ENCODE measurements at regions not wholly inside any gene's neighbourhood (a gene's known extent, or its start where the extent isn't known, plus 50 kb on each side); places are given as distances from the start of the nearest gene placed in this dataset.

- no peaks in the 10 kb centered on the region for H3K4me1 ChIP-seq (ENCODE audit: control insufficient read depth, extremely low read depth, insufficient read depth, low read length)
- H3K36me3 ChIP-seq (ENCODE audit: control insufficient read depth in 2 of 2, extremely low read depth in 1 of 2, insufficient read depth in 2 of 2, low read length in 2 of 2) = no peaks in the 10 kb centered on the region
- H3K4me2 ChIP-seq (ENCODE audit: control insufficient read depth, extremely low read depth, insufficient read depth, low read depth, low read length) = no peak overlapping the region
- H3K27ac ChIP-seq (ENCODE audit: control insufficient read depth, insufficient read depth, low read length) = no peak overlapping the region
- H3K27me3 ChIP-seq (ENCODE audit: control insufficient read depth, extremely low read depth, insufficient read depth, low read length) = no peaks in the 10 kb centered on the region
- H3K9ac ChIP-seq (ENCODE audit: control insufficient read depth, extremely low read depth, insufficient read depth, low read length) = no peak overlapping the region
- H3K4me3 ChIP-seq (ENCODE audit: control insufficient read depth in 2 of 3, extremely low read depth in 1 of 3, insufficient read depth in 2 of 3, low read depth in 1 of 3, low read length in 3 of 3) = no peak overlapping the region
- H2AFZ ChIP-seq (ENCODE audit: control insufficient read depth, low read length) = no peak overlapping the region
- no peaks in the 10 kb centered on the region for H3K79me2 ChIP-seq (ENCODE audit: control insufficient read depth, insufficient read depth, low read length)
- no peak for DNase-seq (ENCODE audit: low read depth, low spot score)
- dilution Hi-C loops (cut with MboI; ENCODE audit: extremely low pct_ligation_motif_present, low sequenced_read_pairs) = no loop called here
- FAIRE-seq = no peak
- no peak for TF ChIP-seq EZH2 (IDR thresholded peaks at IDR 0.05; ENCODE audit: low read length)
- no peak for TF ChIP-seq CTCF (optimal IDR thresholded peaks at IDR 0.05 in 1 of 3, IDR thresholded peaks at IDR 0.05 in 1 of 3, conservative IDR thresholded peaks at IDR 0.05 in 1 of 3; ENCODE audit: extremely low read depth in 1 of 3, insufficient read depth in 2 of 3, low read length in 3 of 3)
- no peaks in the 10 kb centered on the region for H3K9me3 ChIP-seq (ENCODE audit: control insufficient read depth, low read depth, low read length)
- no peaks in the 10 kb centered on the region for H4K20me1 ChIP-seq (ENCODE audit: control insufficient read depth, extremely low read depth, insufficient read depth, low read length)
- H3K9me1 ChIP-seq (ENCODE audit: control insufficient read depth, extremely low read depth, insufficient read depth, low read length) = no peaks in the 10 kb centered on the region
Observed at GRCh38 chr10:56679578-56679977, 318.5 kb upstream of the ZWINT start.

GRCh38 chr10:56662765-56663447 lies 301.8 kb upstream of the ZWINT start:
- no peaks in the 10 kb centered on the region for H3K4me1 ChIP-seq (ENCODE audit: control insufficient read depth, extremely low read depth, insufficient read depth, low read length)
- H3K36me3 ChIP-seq (ENCODE audit: control insufficient read depth in 2 of 2, extremely low read depth in 1 of 2, insufficient read depth in 2 of 2, low read length in 2 of 2) = no peaks in the 10 kb centered on the region
- H2AFZ ChIP-seq (ENCODE audit: control insufficient read depth, low read length) = no peak overlapping the region
- FAIRE-seq (no peak), DNase-seq (ENCODE audit: low read depth, low spot score) (no peak)
- no peaks in the 10 kb centered on the region for H3K9me3 ChIP-seq (ENCODE audit: control insufficient read depth, low read depth, low read length)
- no peak overlapping the region for H3K4me2 ChIP-seq (ENCODE audit: control insufficient read depth, extremely low read depth, insufficient read depth, low read depth, low read length)
- no peaks in the 10 kb centered on the region for H3K9me1 ChIP-seq (ENCODE audit: control insufficient read depth, extremely low read depth, insufficient read depth, low read length)
- H3K9ac ChIP-seq (ENCODE audit: control insufficient read depth, extremely low read depth, insufficient read depth, low read length) = no peak overlapping the region
- TF ChIP-seq CTCF (optimal IDR thresholded peaks at IDR 0.05 in 1 of 3, IDR thresholded peaks at IDR 0.05 in 1 of 3, conservative IDR thresholded peaks at IDR 0.05 in 1 of 3; ENCODE audit: extremely low read depth in 1 of 3, insufficient read depth in 2 of 3, low read length in 3 of 3) = no peak
- no peaks in the 10 kb centered on the region for H3K79me2 ChIP-seq (ENCODE audit: control insufficient read depth, insufficient read depth, low read length)
- H3K27me3 ChIP-seq (ENCODE audit: control insufficient read depth, extremely low read depth, insufficient read depth, low read length) = no peaks in the 10 kb centered on the region
- no peak overlapping the region for H3K4me3 ChIP-seq (ENCODE audit: control insufficient read depth in 2 of 3, extremely low read depth in 1 of 3, insufficient read depth in 2 of 3, low read depth in 1 of 3, low read length in 3 of 3)
- H4K20me1 ChIP-seq (ENCODE audit: control insufficient read depth, extremely low read depth, insufficient read depth, low read length) = no peaks in the 10 kb centered on the region
- H3K27ac ChIP-seq (ENCODE audit: control insufficient read depth, insufficient read depth, low read length) = no peak overlapping the region
- dilution Hi-C loops (cut with MboI; ENCODE audit: extremely low pct_ligation_motif_present, low sequenced_read_pairs) = no loop called here

Data from keratinocyte (primary cell).